Peyer's patch (tissue), 4 donors: ENCODE measurements at regions not wholly inside any gene's neighbourhood (a gene's known extent, or its start where the extent isn't known, plus 50 kb on each side); places are given as distances from the start of the nearest gene placed in this dataset.

Source experiments
- CTCF ChIP-seq, 6 experiments: fragments of 450-650 bp in 4 of 6; fragments of 200-600 bp in 2 of 6; sonication (generic) in 1 of 6; IDR thresholded peaks; one replicate each; pipeline ENCODE4 v1.5.1; 2017 to 2019; ENCODE audit warnings: antibody characterized with exemption in 6 of 6, mild to moderate bottlenecking in 3 of 6, moderate library complexity in 1 of 6
- POLR2A ChIP-seq, 2 donors: fragments of 450-650 bp; IDR thresholded peaks; one replicate each; pipeline ENCODE4 v1.5.1; 2017; ENCODE audit warnings: antibody characterized with exemption in 2 of 2, mild to moderate bottlenecking in 2 of 2, moderate library complexity in 2 of 2

- no peak for TF ChIP-seq CTCF (IDR thresholded peaks at IDR 0.05)
- no peak for TF ChIP-seq POLR2A (IDR thresholded peaks at IDR 0.05)
These were observed 153.2 kb upstream of the FRMD4B start for GRCh38 chr3:69539134-69539533.
